GM06990 (cell line): ENCODE measurements at regions not wholly inside any gene's neighbourhood (a gene's known extent, or its start where the extent isn't known, plus 50 kb on each side); places are given as distances from the start of the nearest gene placed in this dataset.
"Not testable (repeated sequence)": the region's sequence is repeated elsewhere in the genome, so short reads cannot be mapped to it uniquely, and the experiment has no call there.

Experiments used
- DNase-seq: peaks from one replicate; pipeline ENCODE4 v3.0.0-alpha.2; 2011; ENCODE audit not compliant: insufficient read length; ENCODE audit errors: extremely low read depth
- H3K27me3 ChIP-seq: replicated peaks from 2 replicates; pipeline ENCODE4 v1.6.0; 2011; ENCODE audit warnings: low read length; ENCODE audit not compliant: control insufficient read depth, insufficient read depth
- H3K36me3 ChIP-seq: 2 replicates; pipeline ENCODE4 v1.5.1; 2011; ENCODE audit warnings: low read length; ENCODE audit not compliant: control insufficient read depth, insufficient read depth
- H3K4me3 ChIP-seq: replicated peaks from 2 replicates; pipeline ENCODE4 v1.5.1; 2011; ENCODE audit warnings: low read depth, mild to moderate bottlenecking, control low read depth, low read length
- CTCF ChIP-seq: IDR thresholded peaks from 2 replicates; pipeline ENCODE4 v1.5.1; 2011; ENCODE audit warnings: low read length, control low read depth, mild to moderate bottlenecking, inconsistent platforms; ENCODE audit not compliant: insufficient read depth, poor library complexity, severe bottlenecking

DNA sequence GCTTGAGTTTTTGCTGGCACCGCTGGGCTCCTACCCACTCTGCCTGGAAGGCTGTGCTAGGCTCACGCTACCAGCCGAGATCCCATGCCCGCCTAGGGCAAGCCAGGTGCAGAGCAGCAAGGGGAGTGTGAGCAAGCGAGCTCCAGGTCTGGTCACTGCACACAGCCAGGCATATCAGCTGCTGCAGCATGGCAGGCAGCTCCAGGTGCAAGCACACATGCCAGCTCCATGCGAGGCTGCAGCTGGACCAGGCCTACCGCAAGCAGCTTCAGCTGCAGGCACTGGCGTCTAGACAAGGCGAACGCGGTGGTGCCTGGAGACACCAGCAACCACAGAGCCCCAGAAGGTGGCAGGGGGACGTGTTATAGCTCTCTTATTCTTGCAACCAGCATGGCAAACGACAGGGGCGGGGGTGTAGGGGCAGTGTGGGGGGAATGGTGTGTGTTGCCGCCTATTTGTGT, 614.7 kb upstream of the EPHA5 start:
- no peak for TF ChIP-seq CTCF
- Histone ChIP-seq H3K4me3 (no peak overlapping the region), H3K36me3 (no peaks in the 10 kb centered on the region), H3K27me3 (no peaks in the 10 kb centered on the region)
- no peak for DNase-seq

- Histone ChIP-seq H3K4me3 (no peak overlapping the region), H3K36me3 (no peaks in the 10 kb centered on the region), H3K27me3 (no peaks in the 10 kb centered on the region)
- TF ChIP-seq CTCF: no peak
- DNase-seq: no peak
These were observed 608.8 kb upstream of the EPHA5 start for GRCh38 chr4:66279084-66279483.

DNA sequence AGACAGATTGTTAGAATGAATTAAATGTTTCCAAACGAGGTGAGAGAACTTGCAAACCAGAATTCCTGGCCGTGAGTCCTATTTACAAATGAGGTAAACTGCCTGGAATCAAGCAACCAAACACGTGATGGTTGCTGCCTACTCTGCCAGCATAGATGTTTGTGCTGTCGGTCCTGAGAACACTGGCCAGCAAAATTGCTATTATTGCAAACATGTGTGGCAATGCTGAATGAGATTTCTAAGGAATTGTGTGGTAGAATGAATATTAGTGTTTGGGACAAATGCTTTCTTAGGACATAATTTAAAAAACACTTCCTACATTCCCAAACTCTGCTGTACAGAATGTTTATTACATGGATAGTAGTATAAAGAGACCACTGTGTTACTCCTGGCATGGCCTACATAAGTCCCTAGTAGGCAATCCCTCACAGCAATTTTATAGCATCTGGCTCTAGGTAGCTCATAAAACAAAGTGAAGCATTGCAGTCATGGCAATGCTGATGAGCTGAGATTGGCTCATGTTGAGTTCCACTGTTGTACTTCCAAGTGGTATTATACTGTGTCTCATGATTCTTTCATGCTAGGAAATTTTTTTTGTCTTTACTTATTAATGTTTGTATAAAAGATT, 605.2 kb upstream of the EPHA5 start:
- TF ChIP-seq CTCF: no peak
- no peak overlapping the region for H3K4me3 ChIP-seq
- H3K36me3 ChIP-seq: no peaks in the 10 kb centered on the region
- no peaks in the 10 kb centered on the region for H3K27me3 ChIP-seq
- no peak for DNase-seq

DNA sequence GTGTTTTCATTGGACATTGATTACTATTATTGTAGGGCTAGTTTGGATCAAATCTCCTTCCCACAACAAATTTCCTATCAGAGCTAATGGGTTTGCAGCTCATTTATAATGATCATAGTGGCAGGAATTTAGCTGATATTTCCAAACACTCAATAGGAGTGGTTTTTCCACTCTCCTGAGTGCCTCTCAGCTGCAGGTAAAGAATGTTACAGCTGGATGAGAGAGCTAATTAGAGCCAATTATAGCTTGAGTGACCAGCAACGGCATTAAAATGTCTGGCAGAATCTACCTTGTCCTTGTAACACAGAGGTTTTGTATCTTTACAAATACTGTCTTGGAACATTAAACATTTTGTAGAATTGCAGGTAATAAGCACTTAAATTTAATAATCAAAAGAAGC, 602.8 kb upstream of the EPHA5 start:
- Histone ChIP-seq H3K36me3 (no peaks in the 10 kb centered on the region), H3K4me3 (no peak overlapping the region), H3K27me3 (no peaks in the 10 kb centered on the region)
- no peak for DNase-seq
- TF ChIP-seq CTCF: no peak

GRCh38 chr4:66270356-66270755, 600.1 kb upstream of the EPHA5 start:
- not testable (repeated sequence) for H3K4me3 ChIP-seq, H3K27me3 ChIP-seq, DNase-seq, H3K36me3 ChIP-seq

- H3K27me3 ChIP-seq, H3K36me3 ChIP-seq, H3K4me3 ChIP-seq, DNase-seq: not testable (repeated sequence)
These were observed 596.3 kb upstream of the EPHA5 start for GRCh38 chr4:66266554-66266953.

DNA sequence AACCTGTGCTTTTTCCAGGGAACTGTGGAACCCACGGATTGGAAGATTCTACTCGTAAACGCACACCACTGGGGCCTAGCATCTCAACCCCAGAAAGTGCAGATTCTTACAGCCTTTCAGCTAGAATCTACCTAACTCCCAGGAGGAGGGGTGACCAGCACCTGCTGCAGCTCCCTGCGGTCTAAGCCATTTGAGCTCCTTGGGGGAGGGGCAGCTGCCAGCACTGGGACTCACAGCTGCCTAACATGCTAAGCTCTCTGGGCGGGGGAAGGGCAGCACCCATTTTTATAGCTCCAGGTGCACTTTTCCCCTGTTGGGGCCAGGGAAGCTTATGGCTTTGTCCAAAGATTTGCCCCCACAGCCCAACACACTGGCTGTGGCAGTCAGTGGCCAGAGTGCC, 595.7 kb upstream of the EPHA5 start:
- DNase-seq: no peak
- no peaks in the 10 kb centered on the region for H3K27me3 ChIP-seq
- no peaks in the 10 kb centered on the region for H3K36me3 ChIP-seq
- no peak overlapping the region for H3K4me3 ChIP-seq
- no peak for TF ChIP-seq CTCF
